ENCODE measurements at regions not wholly inside any gene's neighbourhood (a gene's known extent, or its start where the extent isn't known, plus 50 kb on each side); places are given as distances from the start of the nearest gene placed in this dataset.
"Not testable (repeated sequence)": the region's sequence is repeated elsewhere in the genome, so short reads cannot be mapped to it uniquely, and the experiment has no call there.

- DNase-seq = no peak
Observed at GRCh38 chr4:66355328-66355727, 685.0 kb upstream of the EPHA5 start.

GRCh38 chr4:66351761-66352160, 681.5 kb upstream of the EPHA5 start:
- DNase-seq = no peak

- DNase-seq = no peak
Observed at GRCh38 chr4:66340286-66340893, 670.1 kb upstream of the EPHA5 start.

GRCh38 chr4:66339007-66339406, 668.7 kb upstream of the EPHA5 start:
- no peak for DNase-seq

- no peak for DNase-seq
Observed at GRCh38 chr4:66331761-66332160, 661.5 kb upstream of the EPHA5 start.

GRCh38 chr4:66330125-66330524, 659.8 kb upstream of the EPHA5 start:
- DNase-seq = no peak

DNA sequence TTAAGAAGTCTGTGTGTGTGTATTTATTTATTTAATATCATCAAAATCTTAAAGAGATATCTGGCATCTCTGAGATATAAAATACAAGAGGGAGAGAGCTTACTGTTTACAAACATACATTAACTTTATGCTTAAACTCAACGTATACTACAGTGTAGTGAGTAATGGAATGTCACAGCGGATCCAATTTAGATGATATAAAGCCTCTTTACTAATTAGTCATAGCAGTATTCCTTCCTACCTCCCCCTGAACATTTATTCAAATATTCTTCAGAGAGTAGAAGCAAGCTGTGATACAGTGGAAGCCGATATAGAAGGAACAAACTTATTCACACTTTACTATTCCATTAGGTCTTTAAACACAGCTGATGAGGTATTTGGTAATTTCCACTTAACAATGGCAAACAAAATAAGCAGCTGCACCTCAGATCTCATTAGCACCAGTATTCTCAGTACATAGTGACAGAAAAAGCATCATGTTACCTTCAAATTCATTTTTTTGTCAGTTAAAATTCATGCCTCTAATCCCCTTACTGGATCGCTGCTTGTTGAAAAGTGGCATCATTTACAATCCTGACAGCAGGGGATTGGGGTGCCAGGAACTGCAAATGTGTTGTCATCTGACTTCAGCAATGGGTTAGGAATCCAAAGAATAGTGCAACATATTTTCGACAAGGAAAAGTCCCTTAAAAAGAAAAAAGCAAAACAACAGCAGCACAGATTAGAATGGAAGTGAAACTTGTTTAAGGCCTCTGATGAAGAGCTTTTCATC, 658.7 kb upstream of the EPHA5 start:
- no peak for DNase-seq

GRCh38 chr4:66307641-66308438, 637.6 kb upstream of the EPHA5 start:
- DNase-seq = no peak

- no peak for DNase-seq
Observed at GRCh38 chr4:66300336-66300934, 630.1 kb upstream of the EPHA5 start.

DNA sequence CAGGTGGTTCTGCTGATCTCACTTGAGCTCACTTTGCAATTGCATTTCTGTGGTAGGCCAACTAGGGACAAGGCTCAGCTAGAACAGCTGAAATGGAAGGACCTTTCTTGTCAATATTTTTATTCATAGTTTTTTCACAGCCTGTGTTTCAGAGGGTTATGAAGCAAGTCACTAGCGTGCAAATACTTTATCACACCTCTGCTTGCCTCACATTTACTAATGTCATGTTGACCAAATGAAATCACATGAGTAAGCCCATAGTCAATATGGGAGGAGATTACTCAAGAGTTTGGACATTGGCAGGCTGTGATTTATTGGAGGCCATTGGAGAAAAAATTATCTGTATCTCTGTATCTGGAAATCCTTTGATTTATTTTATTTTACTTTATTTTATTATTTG, 628.3 kb upstream of the EPHA5 start:
- no peak for DNase-seq

DNA sequence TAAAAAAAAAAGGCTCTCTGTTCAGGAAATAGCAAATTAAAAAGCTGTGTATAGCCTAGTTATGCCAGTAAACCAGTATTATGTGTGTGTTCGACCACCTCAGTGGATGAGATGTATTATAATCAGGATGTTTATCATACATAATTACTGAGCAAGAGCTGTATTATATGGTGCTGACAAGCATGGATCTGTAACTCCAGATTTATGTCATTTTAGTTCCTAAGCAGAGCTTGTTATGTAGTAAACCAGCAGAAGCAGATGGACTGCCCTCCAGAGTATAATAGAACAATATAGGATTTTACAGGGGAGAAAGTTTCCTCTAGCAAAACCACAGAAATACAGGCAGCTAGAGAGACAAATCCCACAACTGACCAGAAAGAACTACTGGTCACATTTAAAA, 627.4 kb upstream of the EPHA5 start:
- DNase-seq = no peak

DNA sequence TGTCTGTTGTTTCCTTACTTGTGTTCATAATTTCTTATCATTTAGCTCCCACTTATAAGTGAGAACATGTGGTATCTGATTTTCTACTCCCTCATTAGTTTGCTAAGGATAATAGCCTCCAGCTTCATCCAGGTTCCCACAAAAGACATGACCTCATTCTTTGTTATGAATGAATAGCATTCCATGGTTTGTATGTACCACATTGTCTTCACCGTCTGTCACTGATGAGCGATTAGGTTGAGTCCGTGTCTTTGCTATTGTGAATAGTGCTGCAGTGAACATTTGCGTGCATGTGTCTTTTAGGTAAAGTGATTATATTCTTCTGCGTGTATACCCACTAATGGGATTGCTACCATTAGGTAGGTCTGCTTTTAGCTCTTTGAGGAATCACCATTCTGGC, 624.3 kb upstream of the EPHA5 start:
- DNase-seq = no peak

GRCh38 chr4:66284991-66285451, 614.7 kb upstream of the EPHA5 start:
- DNase-seq = no peak

DNA sequence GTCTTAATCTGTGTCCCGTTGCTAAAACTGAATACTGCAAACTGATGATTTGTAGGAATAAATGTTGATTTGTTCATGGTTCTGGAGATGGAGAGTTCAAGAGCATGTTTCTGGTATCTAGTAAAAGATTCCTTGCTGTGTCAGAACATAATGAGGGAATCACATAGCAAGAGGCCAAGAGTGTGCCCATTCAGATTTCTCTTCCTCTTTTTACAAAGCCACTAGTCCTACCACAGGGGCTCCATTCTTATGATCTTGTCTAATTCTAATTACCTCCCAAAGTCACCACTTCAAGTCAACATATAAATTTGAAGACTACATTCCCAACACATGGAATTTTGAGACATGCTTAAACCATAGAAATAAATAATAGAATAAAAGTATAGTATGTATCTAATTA, 608.8 kb upstream of the EPHA5 start:
- no peak for DNase-seq

- no peak for DNase-seq
Observed at GRCh38 chr4:66275411-66276038, 605.2 kb upstream of the EPHA5 start.

DNA sequence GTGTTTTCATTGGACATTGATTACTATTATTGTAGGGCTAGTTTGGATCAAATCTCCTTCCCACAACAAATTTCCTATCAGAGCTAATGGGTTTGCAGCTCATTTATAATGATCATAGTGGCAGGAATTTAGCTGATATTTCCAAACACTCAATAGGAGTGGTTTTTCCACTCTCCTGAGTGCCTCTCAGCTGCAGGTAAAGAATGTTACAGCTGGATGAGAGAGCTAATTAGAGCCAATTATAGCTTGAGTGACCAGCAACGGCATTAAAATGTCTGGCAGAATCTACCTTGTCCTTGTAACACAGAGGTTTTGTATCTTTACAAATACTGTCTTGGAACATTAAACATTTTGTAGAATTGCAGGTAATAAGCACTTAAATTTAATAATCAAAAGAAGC, 602.8 kb upstream of the EPHA5 start:
- DNase-seq = peak; percentile 76

DNA sequence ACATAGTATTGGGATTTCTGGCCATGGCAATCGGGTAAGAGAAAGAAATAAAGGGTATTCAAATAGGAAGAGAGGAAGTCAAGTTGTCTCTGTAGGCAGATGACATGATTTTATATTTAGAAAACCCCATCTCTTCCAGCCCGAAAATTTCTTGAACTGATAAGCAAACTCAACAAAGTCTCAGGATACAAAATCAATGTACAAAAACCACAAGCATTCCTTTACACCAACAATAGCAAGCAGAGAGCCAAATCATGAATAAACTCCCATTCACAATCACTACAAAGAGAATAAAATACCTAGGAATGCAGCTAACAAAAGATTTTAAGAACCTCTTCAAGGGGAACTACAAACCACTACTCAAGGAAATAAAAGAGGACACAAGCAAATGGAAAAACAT, 600.1 kb upstream of the EPHA5 start:
- not testable (repeated sequence) for DNase-seq

- not testable (repeated sequence) for DNase-seq
Observed at GRCh38 chr4:66266554-66266953, 596.3 kb upstream of the EPHA5 start.

DNA sequence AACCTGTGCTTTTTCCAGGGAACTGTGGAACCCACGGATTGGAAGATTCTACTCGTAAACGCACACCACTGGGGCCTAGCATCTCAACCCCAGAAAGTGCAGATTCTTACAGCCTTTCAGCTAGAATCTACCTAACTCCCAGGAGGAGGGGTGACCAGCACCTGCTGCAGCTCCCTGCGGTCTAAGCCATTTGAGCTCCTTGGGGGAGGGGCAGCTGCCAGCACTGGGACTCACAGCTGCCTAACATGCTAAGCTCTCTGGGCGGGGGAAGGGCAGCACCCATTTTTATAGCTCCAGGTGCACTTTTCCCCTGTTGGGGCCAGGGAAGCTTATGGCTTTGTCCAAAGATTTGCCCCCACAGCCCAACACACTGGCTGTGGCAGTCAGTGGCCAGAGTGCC, 595.7 kb upstream of the EPHA5 start:
- DNase-seq = no peak

- DNase-seq = no peak
Observed at GRCh38 chr4:66252291-66252690, 582.0 kb upstream of the EPHA5 start.

DNA sequence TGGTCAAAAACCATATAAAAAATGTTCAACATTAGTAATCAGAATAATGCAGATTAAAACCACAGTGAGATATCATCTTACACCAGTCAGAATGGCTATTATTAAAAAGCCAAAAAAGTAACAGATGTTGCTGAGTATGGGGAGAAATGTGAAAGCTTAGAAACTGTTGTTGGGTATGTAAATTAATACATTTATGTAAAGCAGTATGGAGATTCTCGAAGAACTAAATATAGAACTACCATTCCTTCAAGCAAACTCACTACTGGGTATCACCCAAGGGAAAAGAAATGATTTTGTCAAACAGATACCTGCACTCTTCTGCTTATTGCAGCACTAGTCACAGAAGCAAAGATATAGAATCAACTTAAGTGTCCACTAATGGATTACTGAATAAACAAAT, 576.4 kb upstream of the EPHA5 start:
- no peak for DNase-seq

DNA sequence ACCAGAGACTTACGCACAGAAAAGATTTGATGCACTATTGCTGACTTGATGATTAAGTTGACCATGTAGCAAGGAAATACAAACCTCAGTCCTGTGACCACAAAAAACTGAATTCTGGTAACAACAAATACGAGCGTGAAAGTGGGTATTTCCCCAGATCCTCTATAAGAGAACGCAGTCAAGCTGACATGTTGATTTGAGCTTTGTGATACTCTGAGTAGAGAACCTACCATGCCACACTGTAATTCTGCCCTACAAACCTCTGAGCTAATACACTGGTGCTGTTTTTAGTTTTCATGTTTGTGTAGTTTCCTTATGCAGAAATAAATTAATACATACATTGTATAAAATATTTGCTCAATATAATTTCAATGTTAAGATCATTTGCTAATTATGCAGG, 565.6 kb upstream of the EPHA5 start:
- no peak for DNase-seq

DNA sequence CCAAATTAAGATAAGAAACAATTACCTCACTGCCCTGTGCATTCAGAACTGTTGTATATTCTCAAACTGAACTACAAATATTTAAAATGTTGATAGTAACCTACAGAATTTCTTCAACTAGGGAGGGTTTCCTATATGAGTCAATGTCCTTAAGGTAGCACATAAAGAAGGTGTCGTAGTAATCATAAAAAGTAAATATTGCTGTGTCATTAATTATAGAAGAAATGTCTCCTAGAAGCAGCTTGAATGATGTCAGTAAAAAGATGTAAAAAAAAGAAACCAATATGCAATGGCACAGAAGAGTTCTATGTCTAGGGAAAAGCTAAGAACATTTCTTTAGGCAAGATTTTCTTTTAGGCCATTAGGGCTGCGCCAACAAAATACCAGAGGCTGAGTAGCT, 559.6 kb upstream of the EPHA5 start:
- DNase-seq = no peak

Data from NCI-H2029 (cell line).